ENCODE measurements at regions not wholly inside any gene's neighbourhood (a gene's known extent, or its start where the extent isn't known, plus 50 kb on each side); places are given as distances from the start of the nearest gene placed in this dataset.
"Not testable (repeated sequence)": the region's sequence is repeated elsewhere in the genome, so short reads cannot be mapped to it uniquely, and the experiment has no call there.

GRCh38 chr2:89305623-89306022 lies 614.1 kb downstream of the RPIA start:
- DNase-seq (ENCODE audit: low spot score), result not testable (repeated sequence)

- DNase-seq (ENCODE audit: low spot score), result not testable (repeated sequence)
These were observed 615.6 kb downstream of the RPIA start for GRCh38 chr2:89306869-89307637.

GRCh38 chr2:89318990-89319389 lies 627.5 kb downstream of the RPIA start:
- DNase-seq (ENCODE audit: low spot score), result not testable (repeated sequence)

GRCh38 chr2:89325894-89326293 lies 634.4 kb downstream of the RPIA start:
- not testable (repeated sequence) for DNase-seq (ENCODE audit: low spot score)

- not testable (repeated sequence) for DNase-seq (ENCODE audit: low spot score)
These were observed 635.0 kb downstream of the RPIA start for GRCh38 chr2:89326455-89326854.

GRCh38 chr2:89328790-89329189 lies 637.3 kb downstream of the RPIA start:
- DNase-seq (ENCODE audit: low spot score), result not testable (repeated sequence)

Data from iPS-NIHi11 (cell line).